Liver (tissue), 7 donors: ENCODE measurements at regions not wholly inside any gene's neighbourhood (a gene's known extent, or its start where the extent isn't known, plus 50 kb on each side); places are given as distances from the start of the nearest gene placed in this dataset.

Experiments used
- DNase-seq: peaks from one replicate; pipeline ENCODE4 v3.0.0-alpha.2; 2017; ENCODE audit warnings: low spot score
- H3K27ac ChIP-seq, 2 donors: one replicate each; pipeline ENCODE4 v1.7.0; 2013; ENCODE audit warnings: inconsistent platforms in 2 of 2, low read length in 2 of 2, control low read depth in 1 of 2, low read depth in 1 of 2, mild to moderate bottlenecking in 1 of 2
- H3K27me3 ChIP-seq, 4 donors: one replicate each; pipeline versions ENCODE4 v1.6.1 to v1.7.0; 2013; ENCODE audit warnings: low read length in 3 of 4, inconsistent platforms in 1 of 4, mild to moderate bottlenecking in 1 of 4, moderate library complexity in 1 of 4; ENCODE audit not compliant: control insufficient read depth in 4 of 4, insufficient read depth in 4 of 4
- H3K36me3 ChIP-seq, 4 donors: one replicate each; pipeline versions ENCODE4 v1.6.1 to v1.7.0; 2013; ENCODE audit warnings: low read length in 3 of 4, mild to moderate bottlenecking in 3 of 4, low read depth in 1 of 4, moderate library complexity in 1 of 4; ENCODE audit not compliant: control insufficient read depth in 4 of 4, insufficient read depth in 3 of 4
- H3K4me1 ChIP-seq, 4 donors: one replicate each; pipeline versions ENCODE4 v1.6.1 to v1.7.0; 2013; ENCODE audit warnings: low read length in 3 of 4, mild to moderate bottlenecking in 3 of 4, moderate library complexity in 1 of 4; ENCODE audit not compliant: control insufficient read depth in 4 of 4, insufficient read depth in 4 of 4
- H3K4me3 ChIP-seq, 3 donors: one replicate each; pipeline versions ENCODE4 v1.6.1 to v1.7.0; 2013; ENCODE audit warnings: low read length in 3 of 3, control low read depth in 1 of 3, low read depth in 1 of 3, mild to moderate bottlenecking in 1 of 3
- H3K9ac ChIP-seq, 2 donors: one replicate each; pipeline ENCODE4 v1.7.0; 2013; ENCODE audit warnings: low read length in 2 of 2, mild to moderate bottlenecking in 2 of 2, moderate library complexity in 2 of 2, control low read depth in 1 of 2, low read depth in 1 of 2
- H3K9me3 ChIP-seq, 4 donors: one replicate each; pipeline versions ENCODE4 v1.6.1 to v1.7.0; 2013; ENCODE audit warnings: low read length in 3 of 4; ENCODE audit not compliant: control insufficient read depth in 4 of 4
- ATF3 ChIP-seq: IDR thresholded peaks from 2 replicates; pipeline ENCODE4 v1.6.1; 2016; ENCODE audit warnings: antibody characterized with exemption
- EGR1 ChIP-seq, 2 donors: IDR thresholded peaks; 2 replicates each; pipeline ENCODE4 v1.6.1; 2016 to 2018; ENCODE audit warnings: antibody characterized with exemption in 2 of 2, low read depth in 2 of 2
- FOXA1 ChIP-seq: IDR thresholded peaks from 2 replicates; pipeline ENCODE4 v1.6.1; 2016; ENCODE audit warnings: antibody characterized with exemption
- FOXA2 ChIP-seq: IDR thresholded peaks from 2 replicates; pipeline ENCODE4 v1.6.1; 2016; ENCODE audit warnings: antibody characterized with exemption
- HNF4A ChIP-seq, 2 donors: conservative IDR thresholded peaks; 2 replicates each; pipeline ENCODE4 v1.6.1; 2016; ENCODE audit warnings: antibody characterized with exemption in 2 of 2, mild to moderate bottlenecking in 2 of 2
- HNF4G ChIP-seq: IDR thresholded peaks from 2 replicates; pipeline ENCODE4 v1.6.1; 2016; ENCODE audit warnings: antibody characterized with exemption
- JUND ChIP-seq, 2 donors: IDR thresholded peaks; 2 replicates each; pipeline ENCODE4 v1.6.1; 2016; ENCODE audit warnings: antibody characterized with exemption in 2 of 2
- NR2F2 ChIP-seq: IDR thresholded peaks from 2 replicates; pipeline ENCODE4 v1.6.1; 2016; ENCODE audit warnings: antibody characterized with exemption
- RAD21 ChIP-seq, 2 donors: IDR thresholded peaks; 2 replicates each; pipeline ENCODE4 v1.6.1; 2016; ENCODE audit warnings: antibody characterized with exemption in 2 of 2, mild to moderate bottlenecking in 2 of 2
- REST ChIP-seq: IDR thresholded peaks from 2 replicates; pipeline ENCODE4 v1.6.1; 2016; ENCODE audit warnings: antibody characterized with exemption, mild to moderate bottlenecking
- RXRA ChIP-seq, 2 donors: IDR thresholded peaks; 2 replicates each; pipeline ENCODE4 v1.6.1; 2017 to 2018; ENCODE audit warnings: antibody characterized with exemption in 2 of 2, mild to moderate bottlenecking in 1 of 2
- SP1 ChIP-seq: IDR thresholded peaks from 2 replicates; pipeline ENCODE4 v1.6.1; 2018; ENCODE audit warnings: antibody characterized with exemption, mild to moderate bottlenecking
- YY1 ChIP-seq: IDR thresholded peaks from 2 replicates; pipeline ENCODE4 v1.6.1; 2016; ENCODE audit warnings: antibody characterized with exemption, mild to moderate bottlenecking
- ZBTB33 ChIP-seq: IDR thresholded peaks from 2 replicates; pipeline ENCODE4 v1.6.1; 2016; ENCODE audit warnings: antibody characterized with exemption
- WGBS: extraction: QIAGEN DNeasy Blood & Tissue Kit; methylation state at CpG from one replicate; pipeline ENCODE4 v1.1.7; 2013; 5-methylcytosine and 5-hydroxymethylcytosine counted together
- donor health status: healthy.
- donor health status: healthy.
- donor health status: healthy.
- donor health status: healthy.

GRCh38 chr22:48254311-48254873 is 1491.9 kb downstream of the TBC1D22A start:
- no peaks in the 10 kb centered on the region for H3K4me1 ChIP-seq
- WGBS = 31% methylated on average over 13 of the region's 13 CpGs
- no peak overlapping the region for H3K4me3 ChIP-seq
- no peaks in the 10 kb centered on the region for H3K36me3 ChIP-seq
- no peak for TF ChIP-seq SP1
- TF ChIP-seq JUND (IDR thresholded peaks at IDR 0.05) = no peak
- TF ChIP-seq FOXA1 = no peak
- no peak for TF ChIP-seq EGR1 (IDR thresholded peaks at IDR 0.05; ENCODE audit: low read depth in 2 of 2)
- no peak for TF ChIP-seq ATF3
- no peak for TF ChIP-seq YY1
- peaks cover 0 to 4% (median 3%) of the 10 kb centered on the region in 4 donors for H3K27me3 ChIP-seq
- no peak overlapping the region for H3K9ac ChIP-seq
- H3K27ac ChIP-seq = no peak overlapping the region
- no peak for DNase-seq
- H3K9me3 ChIP-seq = no peaks in the 10 kb centered on the region

- Histone ChIP-seq H3K4me1 (no peaks in the 10 kb centered on the region), H3K4me3 (no peak overlapping the region), H3K36me3 (no peaks in the 10 kb centered on the region), H3K27me3 (peaks cover 0 to 4% (median 3%) of the 10 kb centered on the region in 4 donors), H3K9ac (no peak overlapping the region), H3K9me3 (no peaks in the 10 kb centered on the region), H3K27ac (no peak overlapping the region)
- WGBS = 63% methylated on average over 6 of the region's 6 CpGs
- no peak for DNase-seq
- TF ChIP-seq NR2F2 = no peak
- TF ChIP-seq JUND (IDR thresholded peaks at IDR 0.05) = no peak
- TF ChIP-seq RXRA (IDR thresholded peaks at IDR 0.05) = no peak
- no peak for TF ChIP-seq YY1
- TF ChIP-seq ZBTB33 = no peak
- TF ChIP-seq FOXA2 = no peak
- TF ChIP-seq EGR1 (IDR thresholded peaks at IDR 0.05; ENCODE audit: low read depth in 2 of 2) = no peak
- TF ChIP-seq RAD21 (IDR thresholded peaks at IDR 0.05) = no peak
- TF ChIP-seq ATF3 = no peak
- no peak for TF ChIP-seq REST
- TF ChIP-seq HNF4A (conservative IDR thresholded peaks at IDR 0.05) = no peak
- TF ChIP-seq HNF4G = no peak
- TF ChIP-seq SP1 = no peak
Measured at GRCh38 chr22:48253573-48253972, 1491.1 kb downstream of the TBC1D22A start.
